H1 (cell line): ENCODE measurements at regions not wholly inside any gene's neighbourhood (a gene's known extent, or its start where the extent isn't known, plus 50 kb on each side); places are given as distances from the start of the nearest gene placed in this dataset.

Experiments
- CTCF ChIA-PET: fragments of 300-600 bp; sonication (Branson Sonifier 250); formaldehyde crosslinking; loops from one replicate; lab custom pipeline; 2021; ENCODE audit not compliant: partially characterized antibody; lab: Charles Lee
- POLR2A ChIA-PET: fragments of 300-600 bp; sonication (Branson Sonifier 250); formaldehyde crosslinking; loops from one replicate; lab custom pipeline; 2021; ENCODE audit warnings: inconsistent platforms; ENCODE audit not compliant: partially characterized antibody; lab: Charles Lee
- DNase-seq, 2 experiments: peaks; one replicate each; pipeline versions ENCODE4 v3.0.0 to v3.0.0-alpha.2; 2010 to 2022; ENCODE audit warnings: low spot score in 2 of 2, low read depth in 1 of 2, mixed read lengths in 1 of 2
- FAIRE-seq: peaks from 2 replicates; lab custom pipeline; 2011; peaks lifted over from hg19 to GRCh38; lab: Jason Lieb, UNC
- H2AFZ ChIP-seq: 2 replicates; pipeline ENCODE4 v1.8.1; 2012; ENCODE audit warnings: low read length, inconsistent platforms
- H2AK5ac ChIP-seq: 2 replicates; pipeline ENCODE4 v1.6.1; 2013; ENCODE audit warnings: low read depth, low read length
- H2BK120ac ChIP-seq: replicated peaks from 2 replicates; pipeline ENCODE3; 2013; ENCODE audit warnings: low read depth, low read length, inconsistent platforms
- H2BK12ac ChIP-seq: 2 replicates; pipeline ENCODE4 v1.6.1; 2013; ENCODE audit warnings: low read depth, low read length
- H2BK15ac ChIP-seq: 2 replicates; pipeline ENCODE4 v1.6.1; 2013; ENCODE audit warnings: low read length
- H2BK20ac ChIP-seq: 2 replicates; pipeline ENCODE4 v1.6.1; 2013; ENCODE audit warnings: low read length
- H2BK5ac ChIP-seq: 2 replicates; pipeline ENCODE4 v1.6.1; 2013; ENCODE audit warnings: low read depth, low read length
- H3K14ac ChIP-seq: 2 replicates; pipeline ENCODE4 v1.6.1; 2013; ENCODE audit warnings: inconsistent platforms; ENCODE audit not compliant: insufficient read length
- H3K18ac ChIP-seq: 2 replicates; pipeline ENCODE4 v1.6.1; 2013; ENCODE audit warnings: low read length; ENCODE audit errors: extremely low read depth
- H3K23ac ChIP-seq: 2 replicates; pipeline ENCODE4 v1.6.1; 2013; ENCODE audit warnings: inconsistent platforms; ENCODE audit not compliant: insufficient read length
- H3K23me2 ChIP-seq: 2 replicates; pipeline ENCODE4 v1.6.1; 2013; ENCODE audit warnings: low read depth, low read length
- H3K27ac ChIP-seq: 2 replicates; pipeline ENCODE4 v1.6.1; 2011; ENCODE audit warnings: low read depth, low read length, inconsistent platforms
- H3K27me3 ChIP-seq, 4 experiments: replicated peaks in 1 of 4; 1 replicate in 1 of 4; 2 replicates in 3 of 4; pipeline versions ENCODE4 v1.6.1 to v1.8.1; 2011 to 2013; ENCODE audit warnings: low read length in 3 of 4, mild to moderate bottlenecking in 3 of 4, inconsistent platforms in 2 of 4, mixed read lengths in 2 of 4, moderate library complexity in 1 of 4; ENCODE audit not compliant: control insufficient read depth in 3 of 4, insufficient read depth in 3 of 4; ENCODE audit errors: extremely low read depth in 1 of 4
- H3K36me3 ChIP-seq, 4 experiments: 2 replicates each; pipeline versions ENCODE4 v1.6.1 to v1.8.1; 2011 to 2013; ENCODE audit warnings: mild to moderate bottlenecking in 4 of 4, low read length in 3 of 4, moderate library complexity in 2 of 4, control low read depth in 1 of 4, inconsistent platforms in 1 of 4; ENCODE audit not compliant: insufficient read depth in 4 of 4, control insufficient read depth in 2 of 4
- H3K4ac ChIP-seq: replicated peaks from 2 replicates; pipeline ENCODE3; 2013; ENCODE audit warnings: low read length, low read depth, mixed read lengths, inconsistent platforms; ENCODE audit not compliant: insufficient read length
- H3K4me1 ChIP-seq, 4 experiments: replicated peaks in 1 of 4; 1 replicate in 1 of 4; 2 replicates in 3 of 4; pipeline versions ENCODE4 v1.6.1 to v1.8.1; 2011 to 2013; ENCODE audit warnings: low read length in 3 of 4, inconsistent platforms in 2 of 4, mixed read lengths in 1 of 4; ENCODE audit not compliant: insufficient read depth in 4 of 4, control insufficient read depth in 3 of 4
- H3K4me2 ChIP-seq, 2 experiments: 2 replicates each; pipeline versions ENCODE4 v1.6.1 to v1.8.1; 2011 to 2013; ENCODE audit warnings: low read depth in 2 of 2, low read length in 2 of 2, control low read depth in 1 of 2, inconsistent platforms in 1 of 2, mild to moderate bottlenecking in 1 of 2; ENCODE audit not compliant: insufficient read depth in 1 of 2
- H3K4me3 ChIP-seq, 4 experiments: fragments of 200-600, 300-600 bp in 1 of 4; sonication (generic), shearing (Covaris generic), sonication (Bioruptor Twin) in 1 of 4; 2 replicates each; pipeline versions ENCODE4 v1.5.1 to v1.8.1; 2011 to 2016; ENCODE audit warnings: low read length in 4 of 4, low read depth in 3 of 4, control low read depth in 2 of 4, inconsistent platforms in 2 of 4, mild to moderate bottlenecking in 2 of 4, mixed read lengths in 1 of 4, moderate library complexity in 1 of 4; ENCODE audit not compliant: insufficient read depth in 2 of 4; ENCODE audit errors: extremely low read depth in 1 of 4
- H3K56ac ChIP-seq: replicated peaks from 2 replicates; pipeline ENCODE3; 2013; ENCODE audit warnings: low read depth, mild to moderate bottlenecking, mixed read lengths, low read length, inconsistent platforms; ENCODE audit not compliant: insufficient read length
- H3K79me1 ChIP-seq: 2 replicates; pipeline ENCODE4 v1.6.1; 2013; ENCODE audit warnings: low read depth, low read length, control low read depth
- H3K79me2 ChIP-seq, 2 experiments: 2 replicates each; pipeline versions ENCODE4 v1.6.1 to v1.8.1; 2012 to 2013; ENCODE audit warnings: low read length in 2 of 2, mild to moderate bottlenecking in 2 of 2, inconsistent platforms in 1 of 2; ENCODE audit not compliant: insufficient read depth in 2 of 2, control insufficient read depth in 1 of 2
- H3K9ac ChIP-seq, 4 experiments: replicated peaks in 1 of 4; 1 replicate in 1 of 4; 2 replicates in 3 of 4; pipeline versions ENCODE4 v1.6.1 to v1.8.1; 2011 to 2013; ENCODE audit warnings: low read depth in 3 of 4, low read length in 3 of 4, control low read depth in 2 of 4, mild to moderate bottlenecking in 2 of 4, moderate library complexity in 2 of 4, inconsistent platforms in 1 of 4; ENCODE audit errors: extremely low read depth in 1 of 4
- H3K9me3 ChIP-seq, 2 experiments: 2 replicates each; pipeline versions ENCODE4 v1.6.1 to v1.8.1; 2012 to 2013; ENCODE audit warnings: mild to moderate bottlenecking in 2 of 2, moderate library complexity in 2 of 2, control low read depth in 1 of 2, inconsistent platforms in 1 of 2, low read depth in 1 of 2, low read length in 1 of 2, mixed read lengths in 1 of 2; ENCODE audit not compliant: insufficient read depth in 2 of 2
- H4K20me1 ChIP-seq, 2 experiments: replicated peaks in 1 of 2; 2 replicates each; pipeline versions ENCODE3 to v1.8.1; 2011 to 2013; ENCODE audit warnings: inconsistent platforms in 2 of 2, low read length in 2 of 2, mild to moderate bottlenecking in 1 of 2; ENCODE audit not compliant: insufficient read depth in 2 of 2, control insufficient read depth in 1 of 2
- H4K5ac ChIP-seq: 2 replicates; pipeline ENCODE4 v1.6.1; 2013; ENCODE audit warnings: low read length, low read depth, mixed read lengths, inconsistent platforms; ENCODE audit not compliant: insufficient read length
- H4K8ac ChIP-seq: 2 replicates; pipeline ENCODE4 v1.8.0; 2013; ENCODE audit warnings: mild to moderate bottlenecking, moderate library complexity, low read length, inconsistent platforms; ENCODE audit not compliant: insufficient read depth; ENCODE audit errors: extremely low read depth
- H4K91ac ChIP-seq: replicated peaks from 2 replicates; pipeline ENCODE3; 2013; ENCODE audit warnings: low read length, mixed read lengths, inconsistent platforms; ENCODE audit not compliant: insufficient read length
- BCL11A ChIP-seq, 2 experiments: IDR thresholded peaks; one replicate each; pipeline ENCODE4 v1.6.1; 2011; ENCODE audit warnings: low read depth in 2 of 2, low read length in 2 of 2, mild to moderate bottlenecking in 2 of 2
- EP300 ChIP-seq, 2 experiments: IDR thresholded peaks; 1 replicate in 1 of 2; 2 replicates in 1 of 2; pipeline ENCODE4 v1.6.1; 2011 to 2012; ENCODE audit warnings: low read depth in 2 of 2, low read length in 2 of 2, mild to moderate bottlenecking in 2 of 2, borderline replicate concordance in 1 of 2, inconsistent platforms in 1 of 2, moderate library complexity in 1 of 2
- EZH2 ChIP-seq: fragments of 200-600 bp; sonication (generic); IDR thresholded peaks from 2 replicates; pipeline ENCODE4 v1.7.1; 2012; ENCODE audit warnings: low read depth, mild to moderate bottlenecking, moderate library complexity, low read length, inconsistent platforms; ENCODE audit not compliant: severe bottlenecking
- FOSL1 ChIP-seq: IDR thresholded peaks from 2 replicates; pipeline ENCODE4 v1.6.1; 2011; ENCODE audit warnings: mild to moderate bottlenecking, low read depth, low read length, moderate library complexity; ENCODE audit not compliant: insufficient read depth
- GABPA ChIP-seq: IDR thresholded peaks from 2 replicates; pipeline ENCODE4 v1.6.1; 2011; ENCODE audit warnings: mild to moderate bottlenecking, low read length, moderate library complexity, borderline replicate concordance; ENCODE audit not compliant: insufficient read depth
- KDM1A ChIP-seq: fragments of 200-600, 300-600 bp; sonication (generic); IDR thresholded peaks from 2 replicates; pipeline ENCODE4 v1.7.1; 2016; ENCODE audit warnings: mild to moderate bottlenecking, low read length, borderline replicate concordance
- POLR2A ChIP-seq, 2 experiments: IDR thresholded peaks; 1 replicate in 1 of 2; 2 replicates in 1 of 2; pipeline ENCODE4 v1.6.1; 2011; ENCODE audit warnings: low read depth in 2 of 2, low read length in 2 of 2, mild to moderate bottlenecking in 2 of 2; ENCODE audit errors: control extremely low read depth in 1 of 2
- RBBP5 ChIP-seq: IDR thresholded peaks from 2 replicates; pipeline ENCODE4 v1.7.1; 2012; ENCODE audit warnings: low read depth, mild to moderate bottlenecking, inconsistent platforms, low read length, moderate library complexity, borderline replicate concordance
- SIN3A ChIP-seq, 2 experiments: IDR thresholded peaks in 1 of 2; conservative IDR thresholded peaks in 1 of 2; 2 replicates each; pipeline ENCODE4 v1.6.1; 2011 to 2012; ENCODE audit warnings: low read length in 2 of 2, improper control_type of control experiment in 1 of 2, low read depth in 1 of 2, mild to moderate bottlenecking in 1 of 2
- SP4 ChIP-seq: IDR thresholded peaks from 2 replicates; pipeline ENCODE4 v1.6.1; 2012; ENCODE audit warnings: low read length, inconsistent platforms
- TAF7 ChIP-seq: optimal IDR thresholded peaks from 2 replicates; pipeline ENCODE3; 2011; ENCODE audit warnings: low read depth, mild to moderate bottlenecking, inconsistent platforms, low read length, moderate library complexity, borderline replicate concordance
- TCF12 ChIP-seq: IDR thresholded peaks from 2 replicates; pipeline ENCODE4 v1.6.1; 2011; ENCODE audit warnings: low read depth, mild to moderate bottlenecking, low read length
- WGBS, 2 experiments: shearing (Covaris generic) in 1 of 2; methylation state at CpG; one replicate each; pipeline versions ENCODE4 v1.1.6 to v1.1.7; 2013 to 2015; ENCODE audit warnings: low lambda C conversion rate in 2 of 2, mixed read lengths in 2 of 2, inconsistent platforms in 1 of 2, low coverage in 1 of 2, missing lambda C conversion rate in 1 of 2; ENCODE audit not compliant: insufficient replicate concordance in 2 of 2, insufficient coverage in 1 of 2, insufficient read length in 1 of 2; ENCODE audit errors: extremely low coverage in 1 of 2, missing lambda C conversion rate in 1 of 2; 5-methylcytosine and 5-hydroxymethylcytosine counted together
- TF ChIP-seq, protein P1 (sequence below): IDR thresholded peaks from 2 replicates; pipeline ENCODE4 v1.6.1; 2011; ENCODE audit warnings: low read depth, mild to moderate bottlenecking, low read length; ENCODE audit not compliant: insufficient read depth

DNA sequence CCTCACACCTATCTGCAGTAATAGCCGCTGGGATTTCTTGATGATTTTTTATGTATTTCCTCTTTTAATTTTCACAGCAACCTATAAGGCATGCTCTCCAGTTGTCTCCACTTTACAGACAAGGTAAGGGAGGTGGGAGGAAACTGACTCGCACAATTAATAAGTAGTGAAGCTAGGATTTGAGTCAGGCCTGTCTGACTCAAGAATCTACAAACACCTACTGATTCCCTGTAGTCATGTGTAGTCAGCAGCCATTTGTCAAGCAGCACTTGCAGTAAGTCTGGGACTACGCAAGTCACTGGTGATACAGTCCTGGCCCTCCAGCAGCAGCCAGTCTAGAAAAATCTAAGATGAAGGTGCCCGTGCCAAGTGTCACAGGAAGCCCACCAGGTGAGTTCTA is 193.6 kb upstream of the PKDCC start:
- no peak overlapping the region for H2BK5ac ChIP-seq
- H4K8ac ChIP-seq: no peak overlapping the region
- H2BK12ac ChIP-seq: no peak overlapping the region
- H3K27me3 ChIP-seq: no peaks in the 10 kb centered on the region
- H3K4ac ChIP-seq: no peak overlapping the region
- H2BK120ac ChIP-seq: no peak overlapping the region
- FAIRE-seq: no peak
- no peak overlapping the region for H2BK15ac ChIP-seq
- H3K9me3 ChIP-seq: no peaks in the 10 kb centered on the region
- no peak overlapping the region for H3K56ac ChIP-seq
- CTCF ChIA-PET: interaction anchor here (0.5 to 14.6 kb wide), 44 partner anchors 9 to 473 kb away, joined by 3 to 490 read pairs (median 5); partner anchors contain the start of gene PKDCC
- H2BK20ac ChIP-seq: no peak overlapping the region
- no peak overlapping the region for H3K14ac ChIP-seq
- no peak overlapping the region for H3K18ac ChIP-seq
- no peaks in the 10 kb centered on the region for H4K20me1 ChIP-seq
- H3K27ac ChIP-seq: no peak overlapping the region
- no peak overlapping the region for H3K23ac ChIP-seq
- POLR2A ChIA-PET: no interaction called here
- peaks cover 0 to 3% (median 0%) of the 10 kb centered on the region in 4 experiments; a peak in 2 of 7 replicates for H3K4me1 ChIP-seq
- no peak overlapping the region for H2AK5ac ChIP-seq
- H3K36me3 ChIP-seq: no peaks in the 10 kb centered on the region
- no peak overlapping the region for H4K5ac ChIP-seq
- H3K79me1 ChIP-seq: no peaks in the 10 kb centered on the region
- H3K9ac ChIP-seq: no peak overlapping the region
- H3K79me2 ChIP-seq: no peaks in the 10 kb centered on the region
- no peak overlapping the region for H4K91ac ChIP-seq
- H3K4me2 ChIP-seq: no peak overlapping the region
- no peak for DNase-seq
- H3K23me2 ChIP-seq: no peaks in the 10 kb centered on the region
- no peak overlapping the region for H3K4me3 ChIP-seq
- H2AFZ ChIP-seq: no peak overlapping the region
- WGBS, 2 experiments: 83% methylated on average over 4 of the region's 4 CpGs; no CpG with 5 or more reads in 1 of the 2 experiments
- TF ChIP-seq TAF7 (no peak), KDM1A (no peak), SIN3A (conservative IDR thresholded peaks at IDR 0.05 in 1 of 2, IDR thresholded peaks at IDR 0.05 in 1 of 2; ENCODE audit: low read depth in 1 of 2, low read length in 2 of 2) (no peak), BCL11A (IDR thresholded peaks at IDR 0.05; ENCODE audit: low read depth in 2 of 2, low read length in 2 of 2) (no peak), POLR2A (IDR thresholded peaks at IDR 0.05; ENCODE audit: control extremely low read depth in 1 of 2, low read depth in 2 of 2, low read length in 2 of 2) (no peak), EZH2 (no peak), RBBP5 (no peak), TCF12 (no peak), GABPA (no peak), EP300 (IDR thresholded peaks at IDR 0.05; ENCODE audit: borderline replicate concordance in 1 of 2, low read depth in 2 of 2, low read length in 2 of 2) (no peak), FOSL1 (no peak), SP4 (no peak)
- TF ChIP-seq, protein P1, sequence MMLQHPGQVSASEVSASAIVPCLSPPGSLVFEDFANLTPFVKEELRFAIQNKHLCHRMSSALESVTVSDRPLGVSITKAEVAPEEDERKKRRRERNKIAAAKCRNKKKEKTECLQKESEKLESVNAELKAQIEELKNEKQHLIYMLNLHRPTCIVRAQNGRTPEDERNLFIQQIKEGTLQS: no peak
